ENCODE measurements at regions not wholly inside any gene's neighbourhood (a gene's known extent, or its start where the extent isn't known, plus 50 kb on each side); places are given as distances from the start of the nearest gene placed in this dataset.

DNA sequence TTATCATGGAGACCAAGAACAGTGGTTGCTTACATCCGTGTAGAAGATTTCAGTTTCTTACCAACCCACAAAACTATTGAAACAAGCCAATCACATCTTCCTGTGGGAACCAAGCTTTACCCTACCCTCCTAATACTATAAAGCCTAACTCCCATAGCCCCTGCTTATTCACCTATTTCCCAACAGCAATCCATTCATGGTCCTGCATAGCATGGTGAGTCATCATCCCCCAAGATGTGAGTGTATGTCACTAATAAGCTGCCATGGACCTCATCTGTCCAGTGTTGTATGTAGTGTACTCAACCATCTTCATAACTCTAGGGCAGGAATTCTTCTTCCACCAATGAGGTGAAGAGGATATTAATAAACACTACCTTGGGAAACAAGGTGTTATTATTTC is 1620.4 kb upstream of the FLRT2 start:
- TF ChIP-seq, protein P1, sequence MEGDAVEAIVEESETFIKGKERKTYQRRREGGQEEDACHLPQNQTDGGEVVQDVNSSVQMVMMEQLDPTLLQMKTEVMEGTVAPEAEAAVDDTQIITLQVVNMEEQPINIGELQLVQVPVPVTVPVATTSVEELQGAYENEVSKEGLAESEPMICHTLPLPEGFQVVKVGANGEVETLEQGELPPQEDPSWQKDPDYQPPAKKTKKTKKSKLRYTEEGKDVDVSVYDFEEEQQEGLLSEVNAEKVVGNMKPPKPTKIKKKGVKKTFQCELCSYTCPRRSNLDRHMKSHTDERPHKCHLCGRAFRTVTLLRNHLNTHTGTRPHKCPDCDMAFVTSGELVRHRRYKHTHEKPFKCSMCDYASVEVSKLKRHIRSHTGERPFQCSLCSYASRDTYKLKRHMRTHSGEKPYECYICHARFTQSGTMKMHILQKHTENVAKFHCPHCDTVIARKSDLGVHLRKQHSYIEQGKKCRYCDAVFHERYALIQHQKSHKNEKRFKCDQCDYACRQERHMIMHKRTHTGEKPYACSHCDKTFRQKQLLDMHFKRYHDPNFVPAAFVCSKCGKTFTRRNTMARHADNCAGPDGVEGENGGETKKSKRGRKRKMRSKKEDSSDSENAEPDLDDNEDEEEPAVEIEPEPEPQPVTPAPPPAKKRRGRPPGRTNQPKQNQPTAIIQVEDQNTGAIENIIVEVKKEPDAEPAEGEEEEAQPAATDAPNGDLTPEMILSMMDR (conservative IDR thresholded peaks at IDR 0.05; ENCODE audit: low read depth in 2 of 2) = no peak
- TF ChIP-seq JUNB (IDR thresholded peaks at IDR 0.05; ENCODE audit: unreplicated experiment) (no peak), CREB1 (CRISPR knock-in tag; IDR thresholded peaks at IDR 0.05; ENCODE audit: low read depth) (no peak), EZH2 (IDR thresholded peaks at IDR 0.05; ENCODE audit: low read depth, unreplicated experiment) (no peak), EZH2phosphoT487 (IDR thresholded peaks at IDR 0.05; ENCODE audit: unreplicated experiment) (no peak), POLR2AphosphoS5 (IDR thresholded peaks at IDR 0.05; ENCODE audit: low read depth) (no peak), ZNF114 (CRISPR knock-in tag; IDR thresholded peaks at IDR 0.05) (no peak), NANOG (IDR thresholded peaks at IDR 0.05; ENCODE audit: borderline replicate concordance) (no peak)
- TF ChIP-seq, protein P2, sequence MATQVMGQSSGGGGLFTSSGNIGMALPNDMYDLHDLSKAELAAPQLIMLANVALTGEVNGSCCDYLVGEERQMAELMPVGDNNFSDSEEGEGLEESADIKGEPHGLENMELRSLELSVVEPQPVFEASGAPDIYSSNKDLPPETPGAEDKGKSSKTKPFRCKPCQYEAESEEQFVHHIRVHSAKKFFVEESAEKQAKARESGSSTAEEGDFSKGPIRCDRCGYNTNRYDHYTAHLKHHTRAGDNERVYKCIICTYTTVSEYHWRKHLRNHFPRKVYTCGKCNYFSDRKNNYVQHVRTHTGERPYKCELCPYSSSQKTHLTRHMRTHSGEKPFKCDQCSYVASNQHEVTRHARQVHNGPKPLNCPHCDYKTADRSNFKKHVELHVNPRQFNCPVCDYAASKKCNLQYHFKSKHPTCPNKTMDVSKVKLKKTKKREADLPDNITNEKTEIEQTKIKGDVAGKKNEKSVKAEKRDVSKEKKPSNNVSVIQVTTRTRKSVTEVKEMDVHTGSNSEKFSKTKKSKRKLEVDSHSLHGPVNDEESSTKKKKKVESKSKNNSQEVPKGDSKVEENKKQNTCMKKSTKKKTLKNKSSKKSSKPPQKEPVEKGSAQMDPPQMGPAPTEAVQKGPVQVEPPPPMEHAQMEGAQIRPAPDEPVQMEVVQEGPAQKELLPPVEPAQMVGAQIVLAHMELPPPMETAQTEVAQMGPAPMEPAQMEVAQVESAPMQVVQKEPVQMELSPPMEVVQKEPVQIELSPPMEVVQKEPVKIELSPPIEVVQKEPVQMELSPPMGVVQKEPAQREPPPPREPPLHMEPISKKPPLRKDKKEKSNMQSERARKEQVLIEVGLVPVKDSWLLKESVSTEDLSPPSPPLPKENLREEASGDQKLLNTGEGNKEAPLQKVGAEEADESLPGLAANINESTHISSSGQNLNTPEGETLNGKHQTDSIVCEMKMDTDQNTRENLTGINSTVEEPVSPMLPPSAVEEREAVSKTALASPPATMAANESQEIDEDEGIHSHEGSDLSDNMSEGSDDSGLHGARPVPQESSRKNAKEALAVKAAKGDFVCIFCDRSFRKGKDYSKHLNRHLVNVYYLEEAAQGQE (IDR thresholded peaks at IDR 0.05; ENCODE audit: unreplicated experiment) = no peak
- TF ChIP-seq, protein P3, sequence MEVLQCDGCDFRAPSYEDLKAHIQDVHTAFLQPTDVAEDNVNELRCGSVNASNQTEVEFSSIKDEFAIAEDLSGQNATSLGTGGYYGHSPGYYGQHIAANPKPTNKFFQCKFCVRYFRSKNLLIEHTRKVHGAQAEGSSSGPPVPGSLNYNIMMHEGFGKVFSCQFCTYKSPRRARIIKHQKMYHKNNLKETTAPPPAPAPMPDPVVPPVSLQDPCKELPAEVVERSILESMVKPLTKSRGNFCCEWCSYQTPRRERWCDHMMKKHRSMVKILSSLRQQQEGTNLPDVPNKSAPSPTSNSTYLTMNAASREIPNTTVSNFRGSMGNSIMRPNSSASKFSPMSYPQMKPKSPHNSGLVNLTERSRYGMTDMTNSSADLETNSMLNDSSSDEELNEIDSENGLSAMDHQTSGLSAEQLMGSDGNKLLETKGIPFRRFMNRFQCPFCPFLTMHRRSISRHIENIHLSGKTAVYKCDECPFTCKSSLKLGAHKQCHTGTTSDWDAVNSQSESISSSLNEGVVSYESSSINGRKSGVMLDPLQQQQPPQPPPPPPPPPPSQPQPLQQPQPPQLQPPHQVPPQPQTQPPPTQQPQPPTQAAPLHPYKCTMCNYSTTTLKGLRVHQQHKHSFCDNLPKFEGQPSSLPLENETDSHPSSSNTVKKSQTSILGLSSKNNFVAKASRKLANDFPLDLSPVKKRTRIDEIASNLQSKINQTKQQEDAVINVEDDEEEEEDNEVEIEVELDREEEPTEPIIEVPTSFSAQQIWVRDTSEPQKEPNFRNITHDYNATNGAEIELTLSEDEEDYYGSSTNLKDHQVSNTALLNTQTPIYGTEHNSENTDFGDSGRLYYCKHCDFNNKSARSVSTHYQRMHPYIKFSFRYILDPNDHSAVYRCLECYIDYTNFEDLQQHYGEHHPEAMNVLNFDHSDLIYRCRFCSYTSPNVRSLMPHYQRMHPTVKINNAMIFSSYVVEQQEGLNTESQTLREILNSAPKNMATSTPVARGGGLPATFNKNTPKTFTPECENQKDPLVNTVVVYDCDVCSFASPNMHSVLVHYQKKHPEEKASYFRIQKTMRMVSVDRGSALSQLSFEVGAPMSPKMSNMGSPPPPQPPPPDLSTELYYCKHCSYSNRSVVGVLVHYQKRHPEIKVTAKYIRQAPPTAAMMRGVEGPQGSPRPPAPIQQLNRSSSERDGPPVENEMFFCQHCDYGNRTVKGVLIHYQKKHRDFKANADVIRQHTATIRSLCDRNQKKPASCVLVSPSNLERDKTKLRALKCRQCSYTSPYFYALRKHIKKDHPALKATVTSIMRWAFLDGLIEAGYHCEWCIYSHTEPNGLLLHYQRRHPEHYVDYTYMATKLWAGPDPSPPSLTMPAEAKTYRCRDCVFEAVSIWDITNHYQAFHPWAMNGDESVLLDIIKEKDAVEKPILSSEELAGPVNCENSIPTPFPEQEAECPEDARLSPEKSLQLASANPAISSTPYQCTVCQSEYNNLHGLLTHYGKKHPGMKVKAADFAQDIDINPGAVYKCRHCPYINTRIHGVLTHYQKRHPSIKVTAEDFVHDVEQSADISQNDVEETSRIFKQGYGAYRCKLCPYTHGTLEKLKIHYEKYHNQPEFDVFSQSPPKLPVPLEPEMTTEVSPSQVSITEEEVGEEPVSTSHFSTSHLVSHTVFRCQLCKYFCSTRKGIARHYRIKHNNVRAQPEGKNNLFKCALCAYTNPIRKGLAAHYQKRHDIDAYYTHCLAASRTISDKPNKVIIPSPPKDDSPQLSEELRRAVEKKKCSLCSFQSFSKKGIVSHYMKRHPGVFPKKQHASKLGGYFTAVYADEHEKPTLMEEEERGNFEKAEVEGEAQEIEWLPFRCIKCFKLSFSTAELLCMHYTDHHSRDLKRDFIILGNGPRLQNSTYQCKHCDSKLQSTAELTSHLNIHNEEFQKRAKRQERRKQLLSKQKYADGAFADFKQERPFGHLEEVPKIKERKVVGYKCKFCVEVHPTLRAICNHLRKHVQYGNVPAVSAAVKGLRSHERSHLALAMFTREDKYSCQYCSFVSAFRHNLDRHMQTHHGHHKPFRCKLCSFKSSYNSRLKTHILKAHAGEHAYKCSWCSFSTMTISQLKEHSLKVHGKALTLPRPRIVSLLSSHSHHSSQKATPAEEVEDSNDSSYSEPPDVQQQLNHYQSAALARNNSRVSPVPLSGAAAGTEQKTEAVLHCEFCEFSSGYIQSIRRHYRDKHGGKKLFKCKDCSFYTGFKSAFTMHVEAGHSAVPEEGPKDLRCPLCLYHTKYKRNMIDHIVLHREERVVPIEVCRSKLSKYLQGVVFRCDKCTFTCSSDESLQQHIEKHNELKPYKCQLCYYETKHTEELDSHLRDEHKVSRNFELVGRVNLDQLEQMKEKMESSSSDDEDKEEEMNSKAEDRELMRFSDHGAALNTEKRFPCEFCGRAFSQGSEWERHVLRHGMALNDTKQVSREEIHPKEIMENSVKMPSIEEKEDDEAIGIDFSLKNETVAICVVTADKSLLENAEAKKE (CRISPR knock-in tag; IDR thresholded peaks at IDR 0.05) = no peak

Data from GM23338 (cell line).